ENCODE measurements at regions not wholly inside any gene's neighbourhood (a gene's known extent, or its start where the extent isn't known, plus 50 kb on each side); places are given as distances from the start of the nearest gene placed in this dataset.
"Not testable (repeated sequence)": the region's sequence is repeated elsewhere in the genome, so short reads cannot be mapped to it uniquely, and the experiment has no call there.

GRCh38 chr1:70819231-70819630, 228.4 kb downstream of the PTGER3 start:
- DNase-seq (ENCODE audit: low read depth), result no peak

GRCh38 chr1:70819785-70820184, 227.8 kb downstream of the PTGER3 start:
- no peak for DNase-seq (ENCODE audit: low read depth)

DNA sequence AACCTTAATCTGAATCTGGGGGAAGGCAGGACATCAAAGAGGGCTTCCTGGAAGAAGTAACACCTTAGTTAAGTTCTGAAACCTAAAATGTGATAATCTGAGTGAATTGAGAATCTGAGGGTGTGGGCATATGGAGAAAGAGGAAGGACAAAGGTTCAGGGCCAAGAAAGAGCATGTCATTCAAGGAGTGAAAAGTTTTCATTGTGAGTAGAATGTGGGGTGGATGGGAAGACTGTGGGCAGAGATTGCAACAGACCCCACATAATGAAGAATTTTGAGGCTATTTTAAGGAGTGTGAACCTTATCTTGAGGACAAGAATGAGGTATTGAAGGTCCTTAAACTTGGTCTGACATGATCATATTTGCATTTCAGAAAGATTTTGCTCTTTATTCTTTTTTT, 227.2 kb downstream of the PTGER3 start:
- DNase-seq (ENCODE audit: low read depth), result no peak

DNA sequence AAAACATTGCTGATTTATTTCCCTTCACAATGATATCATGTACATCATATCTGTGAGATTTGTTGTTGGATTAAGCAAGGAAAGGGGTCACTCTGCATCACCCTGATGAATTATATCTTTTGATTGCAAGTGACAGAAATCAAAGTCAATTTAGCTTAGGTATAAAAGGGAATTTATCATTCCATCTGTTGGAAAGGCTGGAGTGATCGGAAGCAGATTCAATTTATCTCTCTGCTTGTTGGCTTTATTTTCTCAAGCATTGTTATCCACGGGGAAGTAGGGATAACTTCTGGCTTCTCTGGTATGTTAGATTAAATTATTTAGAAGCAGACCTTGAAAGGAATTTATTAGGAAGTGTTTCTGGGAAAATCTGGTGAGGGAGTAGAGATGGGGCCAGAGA, 226.6 kb downstream of the PTGER3 start:
- DNase-seq (ENCODE audit: low read depth), result no peak

- DNase-seq (ENCODE audit: low read depth), result no peak
Observed at GRCh38 chr1:70826428-70826827, 221.2 kb downstream of the PTGER3 start.

DNA sequence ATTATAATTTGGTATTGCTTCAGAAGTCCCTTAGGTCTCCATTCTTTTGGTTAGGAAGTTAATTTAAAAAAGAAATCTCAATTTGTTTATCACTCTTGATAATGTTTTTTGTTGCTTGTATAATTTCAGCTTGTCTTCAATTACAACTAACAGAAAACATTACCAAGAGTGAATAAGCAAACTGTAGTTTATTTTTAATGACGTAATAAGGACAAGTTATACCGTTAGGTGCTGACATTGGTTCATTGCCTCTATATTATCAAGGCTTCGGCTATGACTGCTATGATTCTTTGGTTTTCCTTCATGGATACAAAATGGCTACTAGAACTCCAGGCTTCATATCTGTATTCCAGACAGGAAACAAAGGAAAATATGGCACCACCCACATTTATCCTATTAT, 220.6 kb downstream of the PTGER3 start:
- no peak for DNase-seq (ENCODE audit: low read depth)

DNA sequence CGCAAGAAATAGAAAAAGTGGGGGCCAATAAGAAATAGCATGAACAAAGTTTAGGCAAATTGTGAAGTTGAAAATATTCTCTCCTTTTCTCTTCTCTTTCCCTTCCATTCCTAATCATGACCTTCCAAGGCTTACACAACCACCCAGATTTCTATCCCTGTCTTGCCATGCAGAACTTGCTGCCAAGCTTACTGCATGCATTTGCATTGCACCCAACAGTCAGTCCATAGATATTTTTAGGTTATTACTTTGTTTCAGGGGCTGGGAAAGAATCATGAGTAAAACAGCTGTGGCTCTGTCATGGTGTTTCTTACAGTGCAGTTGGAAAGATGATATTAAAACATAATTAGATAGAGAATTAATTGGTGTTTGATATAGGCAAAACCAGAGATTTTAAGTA, 219.4 kb downstream of the PTGER3 start:
- DNase-seq (ENCODE audit: low read depth), result no peak

DNA sequence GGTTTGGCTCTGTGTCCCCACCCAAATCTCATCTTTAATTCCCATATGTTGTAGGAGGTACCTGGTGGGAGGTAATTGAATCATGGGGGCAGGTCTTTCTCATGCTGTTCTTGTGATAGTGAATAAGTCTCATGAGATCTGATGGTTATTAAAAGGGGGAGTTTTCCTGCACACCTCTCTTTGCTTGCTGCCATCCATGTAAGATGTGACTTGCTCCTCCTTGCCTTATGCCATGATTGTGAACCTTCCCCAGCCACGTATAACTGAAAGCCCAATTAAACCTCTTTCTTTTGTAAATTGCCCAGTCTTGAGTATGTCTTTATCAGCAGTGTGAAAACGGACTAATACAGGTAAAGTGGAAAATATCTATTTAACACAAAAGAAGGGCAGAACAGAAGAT, 213.3 kb downstream of the PTGER3 start:
- not testable (repeated sequence) for DNase-seq (ENCODE audit: low read depth)

DNA sequence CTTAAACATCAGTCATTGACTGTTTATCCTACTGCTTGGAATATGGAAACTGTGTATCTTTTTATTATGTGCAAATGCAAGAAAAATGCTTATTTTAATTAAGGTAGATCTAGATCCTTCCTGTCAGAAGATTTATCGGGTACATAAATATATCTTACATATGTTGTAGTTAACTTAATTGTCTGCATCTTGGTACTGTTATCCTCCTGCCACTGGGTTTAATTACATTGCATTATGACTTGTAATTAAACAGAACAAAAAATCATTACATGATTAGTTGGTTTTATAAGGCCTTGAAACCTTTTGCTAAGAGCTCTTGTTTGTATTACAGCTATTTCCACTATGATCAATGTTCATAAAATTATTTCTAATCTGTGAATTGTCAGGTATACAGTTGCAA, 211.2 kb downstream of the PTGER3 start:
- no peak for DNase-seq (ENCODE audit: low read depth)

GRCh38 chr1:70840260-70840953, 207.2 kb downstream of the PTGER3 start:
- DNase-seq (ENCODE audit: low read depth), result no peak

- DNase-seq (ENCODE audit: low read depth), result no peak
Observed at GRCh38 chr1:70842562-70842961, 205.1 kb downstream of the PTGER3 start.

DNA sequence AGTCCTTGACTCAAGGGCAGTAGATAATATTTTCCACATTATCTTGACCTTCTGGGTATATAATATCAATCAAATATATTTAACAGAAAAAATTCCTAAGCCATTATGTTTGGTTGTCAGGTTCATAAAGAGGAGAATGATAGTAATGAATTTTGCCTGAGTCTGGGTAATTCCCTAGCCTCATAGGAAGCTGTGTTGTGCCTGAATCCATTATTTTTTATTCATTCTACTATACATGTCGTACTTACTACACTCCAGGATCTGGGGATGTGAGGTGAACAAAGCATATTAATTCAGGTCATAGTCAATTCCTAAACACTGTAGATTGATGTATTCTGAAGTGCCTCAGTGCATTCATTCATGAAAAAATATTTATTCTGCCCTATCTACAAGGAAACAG, 204.2 kb downstream of the PTGER3 start:
- no peak for DNase-seq (ENCODE audit: low read depth)

DNA sequence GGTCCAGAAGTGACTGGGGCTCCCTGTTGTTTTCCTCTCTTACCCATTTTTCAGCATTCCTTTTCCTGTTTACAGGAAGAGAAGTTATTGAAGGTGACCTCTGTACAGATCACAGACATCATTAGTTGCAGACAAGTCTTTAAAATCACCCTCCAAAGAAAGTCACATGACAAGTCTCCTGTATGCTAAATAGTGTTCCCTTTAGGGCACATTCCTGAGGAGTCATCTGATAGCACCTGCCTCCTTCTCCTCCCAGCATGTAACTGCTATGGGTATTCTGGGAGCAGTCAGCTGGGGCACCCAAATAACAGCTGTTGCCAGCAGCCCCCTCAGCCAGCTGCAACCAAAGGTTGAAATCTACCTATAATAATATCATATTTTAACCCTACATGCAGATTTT, 200.6 kb downstream of the PTGER3 start:
- DNase-seq (ENCODE audit: low read depth), result no peak

DNA sequence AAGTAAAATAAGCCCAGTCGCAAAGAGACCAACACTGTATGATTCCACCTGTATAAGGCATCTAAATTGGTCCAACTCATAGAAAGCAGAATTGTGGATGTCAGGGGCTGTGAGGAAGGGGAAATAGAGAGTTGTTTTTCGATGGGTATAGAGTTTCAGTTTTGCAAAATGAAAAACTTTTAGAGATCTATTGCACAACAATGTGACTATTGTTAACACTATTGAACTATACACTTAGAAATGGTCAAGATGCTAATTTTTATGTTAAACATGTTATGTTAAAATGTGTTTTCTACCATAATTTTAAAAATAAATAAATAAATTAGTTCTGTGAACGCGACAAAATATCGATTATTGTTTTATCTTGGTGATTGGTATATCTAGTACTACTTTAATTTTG, 192.4 kb downstream of the PTGER3 start:
- DNase-seq (ENCODE audit: low read depth), result no peak

GRCh38 chr1:70856201-70856600, 191.4 kb downstream of the PTGER3 start:
- no peak for DNase-seq (ENCODE audit: low read depth)

DNA sequence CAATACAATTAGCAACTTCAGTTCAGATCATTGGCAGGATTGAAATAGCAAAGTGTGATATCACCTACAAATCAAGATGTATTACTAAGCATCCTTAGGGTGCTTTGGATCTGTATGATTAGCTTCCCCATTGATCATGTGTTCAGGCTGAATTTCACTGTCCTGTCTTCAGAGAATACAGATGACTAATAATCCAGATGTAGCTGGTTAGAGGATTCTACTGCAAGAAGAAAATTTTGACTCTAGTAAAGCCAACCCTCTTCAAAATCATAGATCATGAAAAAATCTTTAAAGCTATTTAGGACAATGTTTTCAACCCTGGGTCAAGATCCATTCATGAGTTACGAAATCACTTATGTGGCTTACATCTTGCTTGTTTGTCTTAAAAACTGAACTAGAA, 184.4 kb downstream of the PTGER3 start:
- DNase-seq (ENCODE audit: low read depth), result no peak

- DNase-seq (ENCODE audit: low read depth), result no peak
Observed at GRCh38 chr1:70864302-70864701, 183.3 kb downstream of the PTGER3 start.

DNA sequence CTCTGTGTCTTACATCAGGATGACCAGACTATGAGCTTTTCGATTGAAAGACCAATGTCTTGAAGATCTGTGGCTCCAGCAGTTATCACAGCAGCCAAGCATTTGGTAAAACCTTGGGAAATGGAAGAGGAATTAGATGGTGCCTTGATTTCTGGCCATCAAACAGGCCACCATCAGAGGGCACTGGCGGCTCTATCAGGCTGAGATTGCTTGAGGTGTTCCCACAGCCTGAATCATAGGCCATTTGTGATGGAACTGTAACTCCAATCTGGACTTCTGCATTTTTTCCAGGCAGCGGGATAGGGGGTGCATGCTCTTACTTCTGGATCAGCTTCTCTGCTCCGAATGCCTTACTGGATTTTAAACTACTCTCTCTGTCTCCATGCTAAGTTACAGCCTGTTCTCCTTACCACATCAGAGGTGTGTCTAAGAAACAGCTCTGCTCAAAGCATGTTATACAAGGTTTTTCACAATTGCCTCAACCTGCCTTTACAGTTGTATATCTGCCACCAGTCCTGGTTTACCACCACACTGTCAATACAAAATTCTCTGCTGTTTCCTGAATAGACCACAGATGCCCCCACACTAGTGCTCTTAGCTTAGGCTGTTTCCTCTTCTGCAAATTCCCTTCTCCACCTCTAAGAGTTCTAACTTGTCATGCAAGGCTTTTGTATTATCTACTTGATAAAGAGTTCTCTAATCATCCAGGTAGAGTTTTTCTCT, 180.9 kb downstream of the PTGER3 start:
- no peak for DNase-seq (ENCODE audit: low read depth)

- DNase-seq (ENCODE audit: low read depth), result no peak
Observed at GRCh38 chr1:70871790-70872189, 175.8 kb downstream of the PTGER3 start.

- DNase-seq (ENCODE audit: low read depth), result no peak
Observed at GRCh38 chr1:70874063-70874462, 173.6 kb downstream of the PTGER3 start.

GRCh38 chr1:70874818-70875217, 172.8 kb downstream of the PTGER3 start:
- DNase-seq (ENCODE audit: low read depth), result no peak

GRCh38 chr1:70877343-70877742, 170.3 kb downstream of the PTGER3 start:
- no peak for DNase-seq (ENCODE audit: low read depth)

GRCh38 chr1:70887936-70888335, 159.7 kb downstream of the PTGER3 start:
- no peak for DNase-seq (ENCODE audit: low read depth)

GRCh38 chr1:70888722-70889121, 158.9 kb downstream of the PTGER3 start:
- no peak for DNase-seq (ENCODE audit: low read depth)
